Keratinocyte (primary cell): ENCODE measurements at regions not wholly inside any gene's neighbourhood (a gene's known extent, or its start where the extent isn't known, plus 50 kb on each side); places are given as distances from the start of the nearest gene placed in this dataset.

ENCODE experiments used
- DNase-seq: peaks from one replicate; pipeline ENCODE4 v3.0.0-alpha.2; 2011; ENCODE audit warnings: low read depth, missing footprints, low spot score
- FAIRE-seq: peaks from 2 replicates; lab custom pipeline; 2011; peaks lifted over from hg19 to GRCh38; lab: Jason Lieb, UNC
- H2AFZ ChIP-seq: 2 replicates; pipeline ENCODE4 v1.6.0; 2012; ENCODE audit warnings: low read length, control low read depth, inconsistent platforms; ENCODE audit not compliant: control insufficient read depth
- H3K27ac ChIP-seq: 2 replicates; pipeline ENCODE4 v1.5.1; 2011; ENCODE audit warnings: low read length; ENCODE audit not compliant: control insufficient read depth, insufficient read depth
- H3K27me3 ChIP-seq: 3 replicates; pipeline ENCODE4 v1.6.0; 2011; ENCODE audit warnings: low read length; ENCODE audit not compliant: control insufficient read depth, insufficient read depth; ENCODE audit errors: extremely low read depth
- H3K36me3 ChIP-seq, 2 experiments: 2 replicates in 1 of 2; 3 replicates in 1 of 2; pipeline ENCODE4 v1.5.1; 2011; ENCODE audit warnings: low read length in 2 of 2, mild to moderate bottlenecking in 1 of 2; ENCODE audit not compliant: control insufficient read depth in 2 of 2, insufficient read depth in 2 of 2; ENCODE audit errors: extremely low read depth in 1 of 2
- H3K4me1 ChIP-seq: 3 replicates; pipeline ENCODE4 v1.5.1; 2011; ENCODE audit warnings: low read length; ENCODE audit not compliant: control insufficient read depth, insufficient read depth; ENCODE audit errors: extremely low read depth
- H3K4me2 ChIP-seq: 3 replicates; pipeline ENCODE4 v1.6.0; 2011; ENCODE audit warnings: low read depth, low read length; ENCODE audit not compliant: control insufficient read depth, insufficient read depth; ENCODE audit errors: extremely low read depth
- H3K4me3 ChIP-seq, 3 experiments: fragments of 200-600 bp in 1 of 3; sonication (generic) in 1 of 3; 2 replicates in 2 of 3; 3 replicates in 1 of 3; pipeline ENCODE4 v1.5.1; 2011 to 2016; ENCODE audit warnings: low read length in 3 of 3, mild to moderate bottlenecking in 3 of 3, control low read depth in 2 of 3, inconsistent platforms in 1 of 3, low read depth in 1 of 3, mixed read lengths in 1 of 3, mixed run types in 1 of 3, moderate library complexity in 1 of 3; ENCODE audit not compliant: control insufficient read depth in 2 of 3, insufficient read depth in 2 of 3; ENCODE audit errors: extremely low read depth in 1 of 3
- H3K79me2 ChIP-seq: 2 replicates; pipeline ENCODE4 v1.6.0; 2012; ENCODE audit warnings: low read length; ENCODE audit not compliant: control insufficient read depth, insufficient read depth
- H3K9ac ChIP-seq: 3 replicates; pipeline ENCODE4 v1.6.0; 2011; ENCODE audit warnings: low read length; ENCODE audit not compliant: control insufficient read depth, insufficient read depth; ENCODE audit errors: extremely low read depth
- H3K9me1 ChIP-seq: 3 replicates; pipeline ENCODE4 v1.6.0; 2011; ENCODE audit warnings: low read length; ENCODE audit not compliant: control insufficient read depth, insufficient read depth; ENCODE audit errors: extremely low read depth
- H3K9me3 ChIP-seq: 2 replicates; pipeline ENCODE4 v1.5.1; 2012; ENCODE audit warnings: low read depth, low read length; ENCODE audit not compliant: control insufficient read depth
- H4K20me1 ChIP-seq: 3 replicates; pipeline ENCODE4 v1.6.0; 2011; ENCODE audit warnings: low read length; ENCODE audit not compliant: control insufficient read depth, insufficient read depth; ENCODE audit errors: extremely low read depth
- CTCF ChIP-seq, 3 experiments: IDR thresholded peaks in 1 of 3; conservative IDR thresholded peaks in 1 of 3; optimal IDR thresholded peaks in 1 of 3; 2 replicates in 2 of 3; 3 replicates in 1 of 3; pipeline versions ENCODE3 to v1.5.1; 2011; ENCODE audit warnings: low read length in 3 of 3, mild to moderate bottlenecking in 3 of 3, moderate library complexity in 2 of 3, control low read depth in 1 of 3, inconsistent platforms in 1 of 3; ENCODE audit not compliant: insufficient read depth in 2 of 3; ENCODE audit errors: extremely low read depth in 1 of 3
- EZH2 ChIP-seq: IDR thresholded peaks from one replicate; pipeline ENCODE4 v1.6.1; 2012; ENCODE audit warnings: inconsistent platforms, mild to moderate bottlenecking, low read length, moderate library complexity
- dilution Hi-C: fragments of 300-500 bp; cut with MboI; formaldehyde crosslinking; loops from one replicate; pipeline ENCODE4 v1.7.0; 2020; ENCODE audit warnings: low sequenced_read_pairs; ENCODE audit not compliant: extremely low pct_ligation_motif_present

GRCh38 chr17:34125010-34125409, 130.1 kb upstream of the CCL2 start:
- DNase-seq (no peak), FAIRE-seq (no peak)
- TF ChIP-seq EZH2 (no peak), CTCF (optimal IDR thresholded peaks at IDR 0.05 in 1 of 3, IDR thresholded peaks at IDR 0.05 in 1 of 3, conservative IDR thresholded peaks at IDR 0.05 in 1 of 3; ENCODE audit: extremely low read depth in 1 of 3, insufficient read depth in 2 of 3, low read length in 3 of 3) (no peak)
- Histone ChIP-seq H3K27me3 (no peaks in the 10 kb centered on the region), H3K9me1 (no peaks in the 10 kb centered on the region), H3K4me1 (no peaks in the 10 kb centered on the region), H3K4me3 (no peak overlapping the region), H4K20me1 (no peaks in the 10 kb centered on the region), H3K79me2 (no peaks in the 10 kb centered on the region), H3K4me2 (no peak overlapping the region), H2AFZ (no peak overlapping the region), H3K9me3 (no peaks in the 10 kb centered on the region), H3K9ac (no peak overlapping the region), H3K36me3 (no peaks in the 10 kb centered on the region), H3K27ac (no peak overlapping the region)
- dilution Hi-C loops = loop anchor here (25.0 kb wide), 2 partner anchors 163 to 338 kb away; no protein-coding TSS in a partner anchor

GRCh38 chr17:34125921-34126320, 129.2 kb upstream of the CCL2 start:
- dilution Hi-C loops = loop anchor here (25.0 kb wide), 2 partner anchors 164 to 339 kb away; no protein-coding TSS in a partner anchor
- DNase-seq = no peak
- Histone ChIP-seq H3K9me1 (no peaks in the 10 kb centered on the region), H3K27me3 (no peaks in the 10 kb centered on the region), H3K9ac (no peak overlapping the region), H3K36me3 (no peaks in the 10 kb centered on the region), H4K20me1 (no peaks in the 10 kb centered on the region), H3K4me3 (no peak overlapping the region), H3K4me1 (no peaks in the 10 kb centered on the region), H3K79me2 (no peaks in the 10 kb centered on the region), H2AFZ (no peak overlapping the region), H3K4me2 (no peak overlapping the region), H3K9me3 (no peaks in the 10 kb centered on the region), H3K27ac (no peak overlapping the region)
- no peak for TF ChIP-seq CTCF (optimal IDR thresholded peaks at IDR 0.05 in 1 of 3, IDR thresholded peaks at IDR 0.05 in 1 of 3, conservative IDR thresholded peaks at IDR 0.05 in 1 of 3; ENCODE audit: extremely low read depth in 1 of 3, insufficient read depth in 2 of 3, low read length in 3 of 3)
- no peak for TF ChIP-seq EZH2
- no peak for FAIRE-seq
